Erythroblast (primary cell): ENCODE measurements at regions not wholly inside any gene's neighbourhood (a gene's known extent, or its start where the extent isn't known, plus 50 kb on each side); places are given as distances from the start of the nearest gene placed in this dataset.

Source experiments
- GATA1 ChIP-seq: IDR thresholded peaks from 2 replicates; pipeline ENCODE4 v1.6.1; 2011; ENCODE audit warnings: low read depth, mild to moderate bottlenecking, control low read depth, low read length, moderate library complexity
- POLR2A ChIP-seq: IDR thresholded peaks from 2 replicates; pipeline ENCODE4 v1.6.1; 2011; ENCODE audit warnings: mild to moderate bottlenecking, low read length

GRCh38 chr2:3132966-3133365, 244.7 kb downstream of the EIPR1 start:
- TF ChIP-seq POLR2A (no peak), GATA1 (no peak)
